GM19455 (cell line): ENCODE measurements at regions not wholly inside any gene's neighbourhood (a gene's known extent, or its start where the extent isn't known, plus 50 kb on each side); places are given as distances from the start of the nearest gene placed in this dataset.
"Not testable (repeated sequence)": the region's sequence is repeated elsewhere in the genome, so short reads cannot be mapped to it uniquely, and the experiment has no call there.

Source experiments
- ATAC-seq: cut with Tn5 transposase; IDR thresholded peaks from one replicate; pipeline ENCODE4 v1.9.1; 2021; ENCODE audit not compliant: unreplicated experiment

GRCh38 chr2:225254363-225254762 is 145.1 kb upstream of the NYAP2 start:
- ATAC-seq, result no peak

- ATAC-seq, result no peak
These were observed 154.6 kb upstream of the NYAP2 start for GRCh38 chr2:225244933-225245332.

- no peak for ATAC-seq
These were observed 162.7 kb upstream of the NYAP2 start for GRCh38 chr2:225236769-225237323.

- no peak for ATAC-seq
These were observed 166.3 kb upstream of the NYAP2 start for GRCh38 chr2:225233234-225233633.

GRCh38 chr2:225231900-225232299 is 167.6 kb upstream of the NYAP2 start:
- no peak for ATAC-seq

- ATAC-seq, result not testable (repeated sequence)
These were observed 170.2 kb upstream of the NYAP2 start for GRCh38 chr2:225229346-225229745.

- ATAC-seq, result no peak
These were observed 173.1 kb upstream of the NYAP2 start for GRCh38 chr2:225226441-225226840.

- ATAC-seq, result no peak
These were observed 176.2 kb upstream of the NYAP2 start for GRCh38 chr2:225223301-225223700.

GRCh38 chr2:225207471-225207870 is 165.2 kb upstream of the DOCK10 start:
- ATAC-seq, result no peak

GRCh38 chr2:225207043-225207442 is 164.8 kb upstream of the DOCK10 start:
- no peak for ATAC-seq

GRCh38 chr2:225196579-225196978 is 154.3 kb upstream of the DOCK10 start:
- no peak for ATAC-seq

- ATAC-seq, result no peak
These were observed 150.6 kb upstream of the DOCK10 start for GRCh38 chr2:225192869-225193268.

- no peak for ATAC-seq
These were observed 148.7 kb upstream of the DOCK10 start for GRCh38 chr2:225190987-225191386.

GRCh38 chr2:225184948-225185347 is 142.7 kb upstream of the DOCK10 start:
- ATAC-seq, result no peak

- no peak for ATAC-seq
These were observed 139.9 kb upstream of the DOCK10 start for GRCh38 chr2:225182126-225182525.

- ATAC-seq, result no peak
These were observed 134.8 kb upstream of the DOCK10 start for GRCh38 chr2:225177098-225177497.

GRCh38 chr2:225173909-225174308 is 131.6 kb upstream of the DOCK10 start:
- ATAC-seq, result no peak

GRCh38 chr2:225171350-225171749 is 129.1 kb upstream of the DOCK10 start:
- ATAC-seq, result no peak

- no peak for ATAC-seq
These were observed 127.9 kb upstream of the DOCK10 start for GRCh38 chr2:225170162-225170561.

- no peak for ATAC-seq
These were observed 127.1 kb upstream of the DOCK10 start for GRCh38 chr2:225169396-225169795.

- no peak for ATAC-seq
These were observed 122.8 kb upstream of the DOCK10 start for GRCh38 chr2:225165052-225165451.

GRCh38 chr2:225164401-225165050 is 122.3 kb upstream of the DOCK10 start:
- ATAC-seq, result no peak

- no peak for ATAC-seq
These were observed 116.1 kb upstream of the DOCK10 start for GRCh38 chr2:225158360-225158759.
